SH-SY5Y (cell line): ENCODE measurements at regions not wholly inside any gene's neighbourhood (a gene's known extent, or its start where the extent isn't known, plus 50 kb on each side); places are given as distances from the start of the nearest gene placed in this dataset.

Experiments
- GATA2 ChIP-seq: IDR thresholded peaks from 2 replicates; pipeline ENCODE4 v1.6.1; 2011; ENCODE audit warnings: mild to moderate bottlenecking, low read depth, low read length
- GATA3 ChIP-seq: IDR thresholded peaks from 2 replicates; pipeline ENCODE4 v1.6.1; 2011; ENCODE audit warnings: low read depth, mild to moderate bottlenecking, low read length, moderate library complexity

DNA sequence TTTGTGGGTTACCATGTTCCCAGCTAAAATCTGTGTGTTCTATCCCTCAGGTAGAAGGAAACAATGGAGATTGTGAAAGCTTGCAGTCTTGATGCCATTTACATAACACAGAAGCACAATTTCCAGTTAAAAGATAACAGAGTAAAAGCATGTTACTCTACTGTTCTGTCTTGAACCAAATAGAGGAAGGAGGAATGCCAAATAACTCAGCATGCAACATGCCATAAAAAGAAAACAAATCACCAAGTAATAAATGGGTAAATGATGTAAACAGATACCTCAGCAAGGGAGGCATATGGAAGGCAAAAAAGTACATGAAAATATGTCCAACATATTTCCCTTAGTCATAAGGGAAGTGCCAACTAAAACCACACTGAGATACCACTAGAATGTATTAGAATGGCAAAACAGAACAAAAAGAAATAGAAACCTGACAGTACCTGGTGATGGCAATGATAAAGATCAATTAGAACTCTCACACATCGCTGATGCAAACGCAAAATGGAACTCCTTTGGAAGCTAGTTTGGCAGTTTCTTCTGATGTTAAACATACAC, 502.6 kb upstream of the HS3ST1 start:
- TF ChIP-seq GATA2, result no peak
- no peak for TF ChIP-seq GATA3
